GM18907 (cell line): ENCODE measurements at regions not wholly inside any gene's neighbourhood (a gene's known extent, or its start where the extent isn't known, plus 50 kb on each side); places are given as distances from the start of the nearest gene placed in this dataset.
"Not testable (repeated sequence)": the region's sequence is repeated elsewhere in the genome, so short reads cannot be mapped to it uniquely, and the experiment has no call there.

Experiments used
- ATAC-seq: cut with Tn5 transposase; IDR thresholded peaks from one replicate; pipeline ENCODE4 v1.9.1; 2021; ENCODE audit warnings: mild to moderate bottlenecking, moderate library complexity; ENCODE audit not compliant: unreplicated experiment

DNA sequence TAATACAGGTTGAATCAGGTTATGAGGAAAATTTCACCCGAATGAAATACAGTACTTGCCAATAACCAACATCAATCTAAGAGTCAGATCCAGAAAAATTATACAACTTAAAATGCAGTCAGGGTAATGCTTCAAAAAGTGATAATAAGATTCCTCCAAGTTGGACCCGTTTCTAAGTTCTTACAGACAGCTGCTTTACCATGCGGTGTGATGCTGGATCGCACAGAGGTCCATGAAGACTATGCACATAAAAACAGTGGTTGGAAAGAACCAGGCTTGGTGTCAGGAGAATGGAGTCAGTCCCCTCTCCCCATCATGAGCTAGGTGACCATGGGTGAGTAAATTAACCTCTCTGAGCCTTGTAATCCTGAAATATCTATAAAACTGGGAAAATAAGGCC is 261.3 kb downstream of the QDPR start:
- ATAC-seq, result no peak

DNA sequence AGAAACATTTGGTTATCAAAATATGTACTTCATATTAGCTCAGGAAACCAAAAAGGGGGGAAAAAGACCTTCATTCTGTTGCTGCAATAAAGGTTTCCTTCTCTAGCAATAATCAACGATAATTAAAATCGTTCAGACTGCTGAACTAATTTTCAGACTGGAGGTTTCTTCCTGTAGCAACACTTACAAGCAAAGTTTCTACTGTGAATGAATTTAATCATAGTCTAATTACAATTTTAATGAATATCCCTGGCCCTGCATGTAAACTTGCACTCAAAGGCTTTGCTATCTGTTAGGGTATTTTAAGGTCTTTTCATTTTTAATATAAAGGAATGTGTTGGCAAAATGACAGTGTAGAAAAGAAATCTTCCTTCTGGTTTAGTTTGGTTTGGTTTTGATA is 265.2 kb downstream of the QDPR start:
- no peak for ATAC-seq

DNA sequence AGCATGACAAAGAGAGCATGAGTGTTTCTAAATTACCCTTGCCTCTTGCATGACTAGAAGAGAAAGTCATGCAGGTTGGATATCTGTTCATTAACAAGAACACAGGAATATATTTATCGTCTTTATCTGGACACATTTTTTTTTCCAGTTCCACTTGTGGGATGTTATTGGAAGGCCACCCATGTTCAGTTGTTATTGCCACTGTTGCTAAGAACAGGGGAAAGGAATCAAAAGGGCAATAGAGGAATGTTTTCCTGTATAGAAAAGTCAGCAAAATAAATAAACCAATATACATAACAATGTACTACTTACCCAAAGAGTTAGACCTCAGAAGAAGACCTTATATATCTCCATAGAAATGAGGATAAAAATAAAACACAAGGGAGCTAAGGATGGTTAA is 270.1 kb downstream of the QDPR start:
- no peak for ATAC-seq

DNA sequence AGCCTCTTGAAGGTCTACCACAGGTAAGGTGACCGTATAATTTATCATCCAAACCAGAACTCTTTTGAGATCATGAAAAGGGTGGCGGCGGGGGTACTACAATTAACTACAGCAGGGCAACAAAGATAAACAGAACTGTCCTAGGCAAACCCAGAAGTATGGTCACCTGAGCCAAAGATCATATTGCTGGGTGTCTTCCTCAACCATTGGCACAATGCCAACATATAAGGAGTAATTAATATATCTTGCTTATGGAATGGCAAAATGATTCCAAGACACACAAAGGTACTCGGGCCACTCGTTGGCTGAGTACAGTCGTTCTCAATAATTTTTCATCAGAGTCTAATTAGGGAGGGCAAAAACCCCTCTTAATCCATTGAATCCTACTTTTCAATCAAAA is 273.3 kb downstream of the QDPR start:
- no peak for ATAC-seq

DNA sequence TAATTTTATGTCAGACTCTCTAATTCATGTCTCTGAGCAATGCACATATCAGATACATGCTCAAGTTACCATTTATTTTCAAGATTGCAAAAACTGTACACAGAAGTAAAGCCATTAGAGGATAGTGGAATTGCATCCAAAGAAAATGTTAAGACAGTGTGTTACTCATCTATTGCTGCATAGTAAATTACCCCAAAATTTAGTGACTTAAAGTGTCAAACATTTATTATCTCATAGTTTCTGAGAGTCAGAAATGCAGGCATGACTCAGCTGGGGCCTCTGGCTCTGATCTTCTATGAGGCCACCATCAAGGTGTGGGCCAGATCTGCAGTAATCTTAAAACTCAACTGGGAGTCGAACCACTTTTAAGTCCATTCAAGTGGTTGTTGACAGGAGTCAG is 275.2 kb downstream of the QDPR start:
- no peak for ATAC-seq

DNA sequence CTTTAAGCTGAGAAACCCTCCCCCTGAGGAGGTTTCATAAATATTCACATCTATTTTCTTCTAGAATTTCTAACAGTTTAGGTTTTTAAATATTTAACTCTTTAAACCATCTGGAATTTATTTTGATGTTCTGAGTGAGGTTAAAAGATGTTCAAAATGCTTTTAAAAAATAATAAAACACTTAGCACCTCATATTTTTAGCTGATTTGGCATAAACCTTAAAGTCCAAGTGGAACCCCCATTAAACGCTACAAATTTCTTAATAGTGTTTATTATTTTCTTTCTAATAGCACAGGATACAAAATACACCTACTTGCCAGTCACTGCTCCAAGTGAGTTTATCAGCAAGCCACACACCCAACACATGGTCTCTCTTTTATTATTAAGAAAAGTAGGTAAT is 277.2 kb downstream of the QDPR start:
- ATAC-seq, result no peak

DNA sequence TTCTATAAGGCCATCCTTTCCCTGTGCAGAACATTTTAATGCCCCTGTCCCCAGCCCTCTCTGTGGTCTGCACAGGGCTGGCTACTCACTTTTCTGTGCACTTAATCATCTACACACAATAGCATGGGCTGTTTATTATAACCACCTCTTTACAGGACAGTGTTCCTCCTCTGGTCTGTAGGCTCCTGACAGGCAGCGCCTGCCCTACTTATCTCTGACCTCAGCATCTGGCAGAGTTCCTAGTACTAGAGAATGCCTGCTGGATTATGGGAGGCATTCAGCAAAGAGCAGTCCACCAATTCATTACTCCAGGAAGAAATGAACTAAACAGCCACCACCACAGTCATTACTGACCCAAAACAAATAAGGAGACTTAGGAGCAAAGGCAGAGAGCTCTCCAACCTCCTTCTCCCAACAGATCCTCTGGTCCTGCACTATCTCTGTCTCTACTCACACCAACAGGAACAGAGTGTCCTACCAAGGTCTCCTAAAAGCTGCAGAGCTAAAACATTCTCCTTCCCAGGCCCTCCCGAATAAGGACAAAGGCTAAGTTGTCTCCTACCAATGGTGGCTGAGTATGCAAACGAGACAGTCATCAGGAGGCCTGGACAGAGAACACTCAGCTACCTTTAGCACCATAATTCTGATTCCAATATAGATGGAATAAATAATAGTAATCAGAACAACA is 279.2 kb downstream of the QDPR start:
- ATAC-seq, result no peak

DNA sequence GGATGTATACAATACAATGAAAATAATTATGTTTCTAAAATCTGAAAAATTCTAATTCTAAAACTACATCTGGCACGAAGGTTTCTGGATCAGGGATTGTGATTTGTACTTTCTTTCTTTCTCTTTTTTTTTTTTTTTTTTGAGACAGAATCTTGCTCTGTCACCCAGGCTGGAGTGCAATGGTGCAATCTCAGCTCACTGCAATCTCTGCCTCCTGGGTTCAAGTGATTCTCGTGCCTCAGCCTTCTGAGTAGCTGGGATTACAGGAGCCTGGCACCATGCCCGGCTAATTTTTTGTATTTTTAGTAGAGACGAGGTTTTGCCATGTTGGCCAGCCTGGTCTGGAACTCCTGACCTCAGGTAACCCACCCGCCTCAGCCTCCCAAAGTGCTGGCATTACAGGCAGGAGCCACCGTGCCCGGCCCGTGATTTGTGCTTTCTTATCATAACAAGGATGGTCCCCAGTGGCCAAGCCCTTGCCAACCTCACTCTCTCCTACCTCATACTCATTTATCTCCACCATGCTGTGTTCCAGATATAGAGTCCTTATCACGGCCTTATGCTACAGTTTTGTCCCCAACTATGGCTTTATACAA is 279.9 kb downstream of the QDPR start:
- not testable (repeated sequence) for ATAC-seq

DNA sequence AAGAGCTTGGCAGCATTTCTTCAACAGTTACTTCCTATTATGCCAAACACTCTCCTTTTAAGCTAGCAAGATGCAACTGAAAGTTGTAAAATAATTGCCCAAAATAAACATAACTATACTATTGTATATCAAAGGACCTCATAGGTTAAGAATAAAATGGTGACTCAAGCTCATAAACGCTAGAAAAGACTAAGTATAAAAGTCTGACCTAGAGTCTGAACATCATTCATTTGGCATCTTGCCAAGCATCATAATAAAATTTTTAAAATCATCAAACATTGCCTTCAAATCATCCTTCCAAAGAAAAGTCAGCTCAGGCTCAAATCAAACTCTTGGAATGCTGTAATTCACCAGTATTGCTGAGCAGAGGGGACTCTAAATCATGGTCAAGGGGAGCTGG is 281.2 kb downstream of the QDPR start:
- ATAC-seq, result no peak

DNA sequence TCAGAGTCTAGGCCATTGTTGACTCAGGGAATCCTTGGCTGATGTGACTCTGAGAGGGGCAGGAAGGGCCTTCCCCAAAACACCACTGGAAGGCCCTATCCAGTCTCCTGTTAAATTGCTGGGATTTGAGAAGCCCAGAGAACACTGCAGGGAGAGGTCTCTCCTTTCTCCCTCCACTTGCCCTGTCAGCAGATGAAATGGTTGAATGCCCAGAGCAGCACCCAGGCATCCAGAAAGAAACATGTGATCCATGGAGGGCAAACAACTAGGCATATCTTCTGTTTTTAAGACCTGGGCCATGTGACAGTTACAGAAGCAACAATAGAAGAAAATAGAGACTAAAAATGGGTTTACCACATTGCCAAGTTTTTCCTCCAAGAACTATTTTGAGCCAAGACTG is 291.1 kb downstream of the QDPR start:
- ATAC-seq, result no peak

DNA sequence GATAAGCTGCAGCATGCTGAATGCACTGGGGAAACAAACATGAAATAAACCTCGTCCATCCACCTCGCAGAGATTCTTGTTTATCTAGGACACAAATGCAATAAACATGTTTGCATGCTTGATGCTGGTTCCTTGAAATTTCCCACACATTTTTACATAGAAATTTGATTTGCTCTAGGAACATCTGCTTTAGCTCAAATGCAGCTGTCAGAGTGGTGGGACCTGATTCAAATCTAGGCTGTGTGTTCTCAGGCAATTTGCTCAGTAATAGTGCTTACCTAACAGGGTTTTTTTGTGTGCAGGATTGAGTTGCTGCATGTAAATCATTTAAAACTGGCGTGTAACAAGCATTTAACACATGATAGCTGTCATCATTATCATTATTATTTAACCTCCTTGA is 293.1 kb downstream of the QDPR start:
- ATAC-seq, result no peak

DNA sequence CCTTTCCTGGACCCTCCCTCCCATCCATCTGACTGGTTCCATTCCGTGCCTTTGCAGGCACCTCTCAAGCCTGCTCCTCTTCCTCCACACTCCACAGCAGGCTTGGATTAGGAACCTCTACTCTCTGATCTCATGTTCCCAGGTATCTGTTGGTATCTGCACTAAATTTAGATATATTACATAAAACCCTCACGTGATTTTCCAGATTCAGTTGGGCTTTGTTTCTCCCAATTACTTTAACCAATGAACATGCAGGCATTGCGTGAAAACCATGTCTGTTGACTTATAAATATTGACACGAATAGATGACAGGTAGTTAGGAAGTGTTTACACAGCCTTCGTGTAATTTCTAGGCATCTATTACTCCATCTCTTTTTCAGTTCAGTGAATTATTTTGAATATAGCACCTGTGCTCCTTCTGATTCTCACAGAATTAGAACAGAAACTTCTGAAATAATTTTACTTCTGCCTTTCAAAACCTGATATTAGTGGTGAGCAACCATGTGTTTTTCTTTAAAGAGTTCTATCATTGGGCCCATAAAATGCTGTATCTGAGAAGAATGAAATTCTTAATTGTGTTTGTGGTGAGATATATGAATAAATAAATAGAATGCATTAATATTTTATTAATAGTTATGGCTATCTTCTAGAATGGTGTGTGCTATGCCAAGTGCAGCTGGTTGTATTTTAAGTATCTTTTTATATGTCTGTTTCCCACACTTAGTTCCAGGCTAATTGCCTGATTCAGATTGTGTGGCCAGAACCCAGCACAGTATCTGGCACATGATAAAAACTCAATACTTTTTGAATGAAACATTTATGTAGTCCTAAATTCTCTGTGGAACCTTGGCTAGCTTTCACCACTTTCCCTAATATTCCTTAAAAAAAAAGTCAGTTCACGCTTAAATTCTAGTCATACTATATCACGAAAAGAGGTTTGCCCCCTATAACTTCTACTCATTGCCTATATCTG is 304.8 kb downstream of the QDPR start:
- ATAC-seq, result no peak

DNA sequence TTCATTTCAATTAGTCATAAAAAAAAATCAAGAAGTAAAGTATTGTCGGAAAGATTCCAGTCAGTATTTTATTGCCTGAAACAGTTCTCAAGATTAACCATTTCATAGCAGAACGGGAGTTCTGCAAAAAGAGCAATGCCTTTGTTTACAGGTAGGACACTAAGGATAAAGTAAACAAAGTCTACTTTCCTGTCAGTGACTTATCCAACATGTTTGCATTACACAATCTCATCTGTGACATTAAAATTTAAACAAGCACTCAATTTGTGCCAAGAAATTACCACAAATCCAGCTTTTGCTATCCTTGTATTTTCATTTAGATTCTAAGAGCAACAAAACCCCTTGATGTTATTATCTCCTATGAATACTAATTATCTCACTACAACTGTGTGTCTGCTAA is 306.5 kb upstream of the LDB2 start:
- ATAC-seq, result no peak

DNA sequence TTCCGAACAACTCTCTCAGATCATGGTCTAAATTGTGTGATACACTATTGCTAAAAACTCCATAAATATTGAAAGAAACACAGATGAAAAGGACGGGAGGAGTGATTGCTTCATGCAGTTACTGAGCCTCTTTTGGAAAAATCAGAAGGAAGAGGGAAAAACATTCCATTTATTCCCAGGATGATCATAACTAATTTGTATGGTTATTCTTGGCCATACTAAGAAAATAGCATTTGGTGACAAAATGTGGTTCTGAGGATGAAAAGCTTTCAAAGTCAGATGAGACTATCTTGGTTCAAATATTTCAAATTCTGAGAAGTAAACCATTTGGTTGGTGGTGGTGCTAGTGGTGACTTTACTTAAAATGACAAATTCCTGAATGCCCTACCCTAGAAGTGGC is 305.4 kb upstream of the LDB2 start:
- ATAC-seq, result no peak

DNA sequence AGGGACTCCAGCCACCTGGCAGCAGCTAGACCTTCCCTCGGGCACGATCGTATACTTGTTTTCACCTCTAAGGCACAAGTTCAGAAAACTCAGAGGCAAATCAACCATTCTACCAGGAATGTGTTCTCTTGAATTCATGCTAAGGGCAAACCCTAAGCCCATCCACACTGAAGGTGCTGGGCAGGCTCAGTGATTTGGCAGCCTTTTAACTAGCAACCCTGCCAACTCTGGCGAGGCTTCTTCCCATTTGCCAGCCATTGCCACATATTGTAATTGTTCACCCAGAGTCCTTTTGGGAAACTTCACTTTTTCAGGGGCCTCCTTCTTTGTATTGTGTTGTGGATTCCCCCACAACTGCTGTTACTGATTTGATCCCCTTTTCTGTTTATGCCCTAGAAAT is 298.6 kb upstream of the LDB2 start:
- ATAC-seq, result no peak

DNA sequence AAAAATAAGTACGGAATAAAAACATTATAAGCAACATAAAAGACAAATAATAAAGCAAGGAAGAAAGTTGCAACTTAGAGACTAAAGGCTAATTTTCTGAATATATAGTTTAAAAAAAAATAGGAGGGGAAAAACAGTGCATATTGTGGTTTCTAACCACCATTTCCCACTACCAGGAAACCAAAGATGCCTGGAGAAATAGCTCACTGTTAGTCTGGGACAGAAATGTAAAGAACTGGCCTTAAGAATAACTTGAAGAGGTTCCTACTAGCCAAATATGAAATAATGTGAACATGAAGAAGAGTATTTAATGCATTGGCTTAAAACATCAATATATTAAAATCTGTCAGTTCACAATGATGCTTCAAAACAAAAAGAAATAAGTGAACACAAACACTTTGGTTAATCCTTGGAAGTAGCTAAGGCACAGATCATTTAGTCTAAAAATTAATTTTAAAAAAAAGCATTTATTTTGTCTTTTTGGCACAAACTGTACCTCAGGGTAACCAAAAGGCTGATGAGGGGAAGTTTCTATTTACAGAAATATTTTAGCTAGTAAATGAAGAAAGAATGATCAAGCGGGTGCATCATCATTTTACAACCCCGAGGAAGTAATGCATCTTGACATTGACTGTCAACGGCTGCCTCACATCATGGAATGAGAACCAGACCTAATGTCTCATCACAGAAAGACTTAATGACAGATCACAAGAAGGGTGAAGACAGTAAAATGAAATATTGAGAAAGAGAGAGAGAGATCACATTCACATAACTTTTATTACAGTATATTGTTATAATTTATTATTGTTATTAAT is 297.2 kb upstream of the LDB2 start:
- ATAC-seq, result no peak

DNA sequence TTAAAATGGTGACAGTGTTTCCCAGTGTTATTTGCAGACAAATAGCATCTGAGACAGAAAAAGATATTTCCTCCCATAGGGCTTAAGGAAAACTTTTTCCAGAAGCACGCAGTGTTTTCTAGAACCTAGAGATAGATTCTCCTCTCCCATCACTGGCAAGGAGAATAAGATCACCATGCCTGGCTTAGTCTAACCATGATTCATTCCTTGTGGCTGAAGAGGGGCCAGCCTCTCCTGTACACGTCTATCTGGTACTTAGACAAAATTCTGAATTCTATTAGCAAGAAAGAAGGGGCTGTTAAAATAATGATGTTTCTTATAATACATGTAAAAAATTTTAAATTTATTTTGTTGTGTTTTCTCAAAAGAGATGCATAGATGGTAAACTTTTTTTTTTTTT is 296.1 kb upstream of the LDB2 start:
- no peak for ATAC-seq

DNA sequence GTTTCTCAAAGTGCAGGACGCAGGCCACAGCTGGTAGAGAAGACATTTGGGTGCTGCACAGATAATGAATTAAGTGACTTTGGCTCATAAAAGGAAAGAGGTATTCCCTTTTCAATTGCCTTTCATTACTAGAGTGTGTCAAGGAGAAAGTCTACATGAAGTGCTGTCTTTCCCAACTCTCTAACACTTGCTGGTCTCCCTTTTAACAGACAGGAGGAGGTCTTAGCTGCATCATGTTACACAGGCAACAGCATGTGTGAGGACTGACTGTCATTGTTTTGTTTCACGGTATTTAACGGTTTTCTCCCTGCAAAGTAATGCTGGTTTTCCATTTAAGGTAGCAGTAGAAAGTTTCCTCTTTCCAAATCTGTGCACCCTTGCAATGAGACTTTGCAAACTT is 291.3 kb upstream of the LDB2 start:
- ATAC-seq, result no peak

DNA sequence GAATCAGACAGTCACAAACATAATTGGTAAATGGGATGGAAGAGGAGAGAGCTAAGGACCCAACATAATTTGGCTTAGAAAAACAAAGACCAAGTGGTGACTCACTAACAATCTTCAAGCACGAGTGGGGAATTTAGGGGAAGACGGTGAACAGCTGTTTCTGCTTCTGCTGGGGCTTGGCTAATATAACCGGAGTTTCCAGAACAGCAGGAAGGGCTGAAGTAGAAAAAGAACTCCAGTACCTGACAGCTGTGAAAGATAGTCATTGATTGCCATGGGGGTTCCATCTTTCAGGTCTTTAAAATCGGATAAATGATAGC is 290.9 kb upstream of the LDB2 start:
- no peak for ATAC-seq

DNA sequence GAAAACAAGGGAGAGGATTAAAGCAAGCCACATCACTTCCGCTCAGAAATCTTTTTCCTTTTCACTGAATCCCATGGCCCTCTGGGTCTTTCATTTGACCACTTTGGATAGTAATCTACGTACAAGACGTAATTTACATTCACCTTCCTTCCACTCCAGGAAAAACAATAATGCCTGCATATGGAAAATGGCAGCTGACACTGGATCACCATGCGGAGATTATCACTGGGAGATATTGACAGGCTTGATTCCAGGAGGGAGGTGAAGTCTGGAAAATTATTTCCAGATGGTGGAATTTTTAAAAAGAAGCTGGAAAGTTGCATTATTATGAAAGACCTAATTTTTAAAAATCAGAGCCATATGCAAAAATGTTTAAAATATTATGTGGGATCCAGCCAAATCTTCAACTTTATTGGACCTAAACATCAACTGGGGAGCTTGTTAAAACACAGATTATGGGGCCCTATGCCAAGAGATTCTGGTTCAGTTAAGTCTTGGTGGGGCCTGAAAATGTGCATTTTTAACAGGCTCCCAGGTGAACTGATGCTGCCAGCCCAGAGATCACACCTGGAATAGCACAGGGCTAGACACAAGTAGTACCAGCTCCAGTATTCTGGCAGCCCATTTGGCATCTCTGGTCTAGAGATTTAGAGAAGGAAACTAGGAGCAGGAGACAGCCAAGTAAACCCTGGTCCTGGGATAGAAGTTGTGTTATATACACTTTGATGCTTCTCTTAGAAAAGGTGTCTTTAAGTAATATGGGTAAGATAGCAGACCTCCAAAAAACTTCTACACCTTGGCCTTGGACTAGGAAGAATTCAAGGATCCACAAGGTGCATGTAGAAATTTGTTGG is 290.3 kb upstream of the LDB2 start:
- ATAC-seq, result no peak
